ENCODE measurements at regions not wholly inside any gene's neighbourhood (a gene's known extent, or its start where the extent isn't known, plus 50 kb on each side); places are given as distances from the start of the nearest gene placed in this dataset.

DNA sequence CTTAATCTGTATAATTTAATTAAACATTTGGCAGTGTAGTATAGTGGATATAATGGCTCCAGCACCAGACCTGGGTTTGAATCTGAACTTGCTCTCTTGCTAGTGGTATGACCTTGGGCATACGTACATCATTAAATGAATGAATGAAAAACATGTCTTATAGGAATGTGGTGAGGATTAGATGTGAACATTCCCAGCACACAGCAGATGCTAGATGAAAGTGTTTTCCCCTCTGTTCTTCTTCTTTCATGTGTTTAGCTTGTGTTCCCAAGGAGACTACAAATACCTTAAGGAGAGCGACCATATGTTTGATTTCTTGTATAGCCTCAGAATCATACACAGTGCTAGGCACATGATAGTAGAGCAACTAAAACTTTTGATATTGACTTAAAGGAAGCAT is 56.5 kb downstream of the CT47B1 start:
- DNase-seq: no peak

DNA sequence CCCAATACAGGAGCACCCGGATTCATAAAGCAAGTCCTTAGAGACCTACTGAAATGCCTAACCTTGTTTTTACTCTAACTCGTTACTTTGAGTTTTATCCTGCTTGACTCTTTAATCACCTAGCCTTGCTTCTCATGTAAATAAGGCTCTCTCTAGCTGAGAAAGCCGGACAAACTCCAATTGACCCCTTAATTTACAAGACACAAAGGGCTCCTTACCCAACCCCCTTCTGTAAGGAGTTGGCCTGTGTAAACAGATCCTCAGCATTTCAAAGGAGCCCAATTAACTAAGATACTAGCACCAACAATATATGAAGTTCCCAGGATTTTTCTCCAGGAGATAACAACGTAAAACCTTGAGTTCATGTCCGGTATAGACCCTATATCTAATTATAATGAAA is 61.7 kb downstream of the CT47B1 start:
- no peak for DNase-seq

DNA sequence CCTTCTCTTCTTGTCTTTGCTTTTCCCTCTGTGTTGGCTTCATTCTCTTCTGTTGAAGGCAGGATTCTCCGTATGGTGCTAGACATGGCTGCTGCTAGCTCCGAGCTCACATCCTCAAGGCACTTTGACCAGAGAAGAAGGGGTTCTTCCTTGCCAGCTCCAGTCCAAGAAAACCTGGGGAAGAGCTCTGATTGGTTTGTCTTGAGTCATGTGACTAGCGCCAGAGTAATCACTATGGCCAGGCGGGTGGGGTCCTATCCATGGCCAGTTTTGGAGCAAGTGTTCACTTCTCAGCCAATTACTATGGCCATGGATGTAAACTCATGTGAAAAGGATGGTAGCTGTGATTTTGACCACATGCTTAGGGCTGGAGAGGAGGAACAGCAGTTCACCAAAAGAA is 74.2 kb downstream of the CT47B1 start:
- no peak for DNase-seq

DNA sequence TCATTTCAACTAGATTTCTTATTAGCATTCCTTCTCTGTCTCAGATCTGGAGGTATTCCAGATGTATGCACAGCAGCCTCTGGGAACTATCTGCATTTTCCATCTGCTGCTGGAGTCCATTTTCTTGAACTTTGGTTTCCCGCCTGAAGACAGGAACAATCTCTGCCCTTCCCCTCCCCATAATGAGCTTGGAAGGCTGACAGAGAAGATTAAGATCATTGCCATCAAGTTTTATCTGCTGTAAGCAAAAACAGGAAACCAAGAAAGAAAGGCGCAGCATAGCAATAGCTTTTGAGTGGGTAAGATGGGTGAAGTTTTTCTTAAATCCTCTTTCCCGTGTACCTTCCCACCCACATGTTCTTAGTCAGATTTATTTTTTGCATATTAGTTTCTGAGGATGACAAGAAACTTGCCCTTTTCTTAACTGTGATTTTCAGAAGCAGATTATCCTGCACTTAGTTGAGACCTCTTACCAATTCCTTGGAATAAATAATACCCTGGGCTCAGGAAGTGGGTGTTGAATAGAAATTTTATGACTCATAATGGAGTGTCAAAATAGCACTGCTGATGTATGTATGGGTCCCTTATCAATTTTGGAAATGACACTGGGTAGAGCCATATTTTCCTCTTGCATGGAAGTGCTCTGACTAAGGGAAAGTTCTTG is 78.3 kb downstream of the CT47B1 start:
- no peak for DNase-seq

DNA sequence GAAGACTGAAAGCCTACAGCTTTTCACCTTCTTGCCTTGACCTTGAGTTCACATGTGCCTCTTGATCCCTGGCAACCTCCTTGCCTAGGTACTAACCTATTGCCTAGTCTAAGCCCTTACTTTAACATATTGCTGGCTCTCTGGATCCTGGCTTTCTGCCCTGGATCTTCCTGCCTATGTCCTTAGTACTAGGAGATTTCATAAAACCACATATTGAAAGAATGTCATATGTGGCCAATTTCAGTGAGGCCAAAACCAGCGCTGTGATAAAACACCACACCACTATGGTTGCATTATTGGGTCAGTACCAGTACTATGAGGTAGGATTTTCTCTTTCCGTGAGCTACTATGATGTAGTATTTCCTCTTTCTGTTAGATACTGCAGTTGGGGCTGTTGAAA is 80.4 kb downstream of the CT47B1 start:
- no peak for DNase-seq

DNA sequence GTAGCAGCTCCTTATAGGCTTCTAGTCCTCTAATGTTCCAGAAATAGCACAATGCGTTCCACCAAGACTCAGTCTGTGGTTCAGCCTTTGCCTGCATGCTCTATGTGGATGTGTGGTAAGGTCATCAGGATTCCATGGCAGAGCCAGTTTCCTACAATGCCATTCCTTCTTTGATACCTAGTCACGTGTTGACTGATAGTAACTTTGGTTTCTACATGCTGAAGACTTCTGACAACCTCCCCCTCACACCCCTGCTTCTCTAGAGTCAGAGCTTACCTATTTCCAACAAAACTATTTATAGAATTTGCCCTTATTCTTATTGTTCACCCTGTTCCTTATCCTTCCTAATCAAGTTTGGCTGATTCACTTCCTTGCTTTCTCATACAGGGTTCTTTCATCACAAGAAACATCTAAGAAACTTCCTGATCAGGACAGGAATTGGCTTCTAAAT is 81.1 kb downstream of the CT47B1 start:
- DNase-seq: no peak

DNA sequence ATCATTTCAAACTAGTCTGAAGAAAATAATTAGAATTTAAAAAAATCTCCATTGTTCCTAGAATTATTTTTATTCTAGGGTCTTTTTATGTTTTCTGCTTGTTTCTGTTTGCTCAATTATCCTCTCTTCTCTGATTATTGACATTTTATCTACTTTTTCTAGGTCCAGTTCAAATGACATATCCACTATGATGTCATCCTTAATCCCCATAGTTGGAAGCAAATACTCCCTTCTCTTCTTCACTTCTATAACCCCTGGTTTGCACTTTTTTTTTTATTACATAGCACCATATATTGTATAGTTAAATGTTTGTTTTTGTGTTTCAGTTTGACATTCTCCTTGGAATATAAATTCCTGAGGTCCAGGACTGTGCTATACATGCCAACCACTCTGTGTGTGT is 82.6 kb downstream of the CT47B1 start:
- DNase-seq: no peak

DNA sequence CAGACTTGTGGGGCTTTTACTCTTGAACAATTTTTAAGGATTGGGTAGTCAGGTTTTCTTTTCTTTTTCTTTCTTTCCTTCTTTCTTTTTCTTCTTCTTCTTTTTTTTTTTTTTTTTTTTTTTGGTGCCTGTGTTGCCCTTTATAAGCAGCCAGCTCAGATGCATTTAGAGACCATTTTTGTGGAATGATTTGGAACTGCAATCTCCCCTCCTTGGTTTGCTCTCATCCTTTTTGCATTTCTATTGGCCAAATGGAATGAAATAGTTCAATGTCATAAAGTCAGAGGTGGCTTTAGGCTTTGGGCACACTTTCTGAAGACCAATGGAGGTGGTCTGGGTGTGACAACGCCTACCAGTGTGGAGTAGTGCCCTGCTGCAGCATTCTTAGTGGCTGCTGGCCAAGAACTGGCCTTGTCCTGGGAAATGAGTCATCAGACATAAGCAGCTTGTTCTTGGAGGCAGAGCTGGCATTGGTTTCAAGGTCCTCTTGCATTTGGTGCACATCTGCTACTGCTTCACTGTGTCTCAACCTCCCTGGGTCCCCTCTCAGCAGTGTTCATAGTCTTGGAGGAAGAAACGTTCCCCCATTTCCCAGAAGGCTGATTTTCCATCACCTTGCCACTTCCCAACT is 84.5 kb downstream of the CT47B1 start:
- DNase-seq: no peak

DNA sequence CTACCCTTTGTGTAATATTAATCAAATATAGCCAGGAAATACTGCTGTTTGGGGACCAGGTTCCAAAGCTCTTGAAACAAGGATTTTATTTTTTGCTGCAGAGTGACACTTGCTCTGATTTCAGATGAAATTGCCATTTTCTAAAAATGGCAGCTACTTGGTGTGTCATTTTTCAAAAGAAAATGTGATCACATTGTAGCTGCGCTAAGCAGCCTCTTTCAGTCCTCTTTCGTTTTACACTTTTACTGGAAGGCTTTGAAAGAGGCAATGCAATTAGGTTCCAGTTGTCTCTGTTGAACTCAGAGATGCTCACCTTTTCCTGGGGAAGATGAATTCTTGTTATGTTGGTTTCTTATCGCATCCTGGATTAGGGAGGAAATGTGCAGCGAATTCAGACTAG is 85.1 kb downstream of the CT47B1 start:
- no peak for DNase-seq

DNA sequence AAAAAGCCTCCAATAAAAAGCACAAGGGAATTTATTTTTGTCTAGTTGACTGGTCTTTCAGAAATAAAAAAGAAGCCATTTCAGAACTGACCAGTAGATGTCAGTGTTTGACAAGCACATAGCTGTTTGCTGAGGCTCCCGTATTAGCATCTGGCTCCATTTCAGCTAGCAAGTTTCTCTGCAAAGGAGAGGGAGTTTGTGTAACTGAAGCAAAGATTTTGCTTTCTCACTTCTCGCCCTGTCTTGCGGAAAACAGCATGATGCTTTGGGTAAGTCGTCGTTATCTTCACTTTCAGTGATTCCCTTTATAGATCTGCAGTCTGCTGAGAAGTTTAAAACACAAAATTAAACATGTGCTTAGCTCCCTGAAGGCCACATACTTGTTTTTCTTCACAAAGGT is 85.5 kb downstream of the CT47B1 start:
- peak; percentile 63 for DNase-seq

DNA sequence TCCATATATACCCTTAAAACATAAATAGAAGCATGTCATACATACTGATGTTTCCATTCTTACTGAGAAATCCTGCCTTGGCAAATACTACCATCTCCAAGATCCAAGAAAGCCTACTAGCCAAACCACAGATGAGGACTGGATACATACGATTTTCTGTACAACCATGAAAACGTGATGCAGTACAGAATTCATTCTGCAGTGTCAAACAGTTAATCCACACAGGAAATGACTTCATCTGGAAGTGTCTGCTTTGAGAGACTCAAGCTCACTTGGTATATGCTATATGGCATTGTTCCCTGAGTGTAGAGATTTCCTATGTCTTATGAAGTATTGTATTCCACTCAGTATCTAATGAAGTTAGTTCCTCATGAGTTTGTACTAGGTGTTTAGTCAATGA is 94.3 kb downstream of the CT47B1 start:
- no peak for DNase-seq

DNA sequence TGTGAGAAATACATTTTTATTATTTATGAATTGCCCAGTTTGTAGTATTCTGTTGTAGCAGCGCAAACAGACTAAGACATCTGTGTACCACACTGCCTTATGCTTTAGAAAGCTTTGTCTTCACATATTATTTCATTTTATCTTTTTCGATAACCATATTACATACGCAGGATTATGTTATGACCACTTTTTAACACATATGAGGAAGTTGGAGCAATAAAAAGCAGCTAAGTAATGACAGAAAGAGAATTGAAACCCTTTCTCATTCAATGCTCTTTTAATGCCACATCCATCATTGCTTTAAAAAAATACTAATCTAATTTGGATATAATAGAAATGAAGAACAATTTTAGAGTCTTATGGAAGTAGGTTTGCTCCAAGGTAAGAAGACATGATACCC is 99.7 kb downstream of the CT47B1 start:
- no peak for DNase-seq

DNA sequence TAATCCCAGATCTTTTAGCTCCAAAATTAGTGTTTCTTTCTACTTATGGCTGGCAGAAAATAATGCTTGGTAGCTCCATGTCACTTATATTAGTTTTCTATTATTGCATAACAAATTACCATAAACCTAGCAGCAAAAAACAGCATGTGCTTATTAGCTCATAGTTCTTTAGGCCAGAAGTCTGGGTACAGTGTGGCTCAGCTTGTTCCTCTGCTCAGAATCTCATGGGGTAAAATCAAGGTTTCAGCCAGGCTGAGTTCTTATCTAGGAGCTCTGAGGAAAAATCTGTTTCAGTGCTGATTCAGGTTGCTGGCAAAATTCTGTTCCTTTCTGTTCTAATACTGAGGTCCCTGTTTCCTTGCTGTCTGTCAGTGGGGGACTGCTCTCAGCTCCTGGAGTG is 101.1 kb downstream of the CT47B1 start:
- DNase-seq: no peak

DNA sequence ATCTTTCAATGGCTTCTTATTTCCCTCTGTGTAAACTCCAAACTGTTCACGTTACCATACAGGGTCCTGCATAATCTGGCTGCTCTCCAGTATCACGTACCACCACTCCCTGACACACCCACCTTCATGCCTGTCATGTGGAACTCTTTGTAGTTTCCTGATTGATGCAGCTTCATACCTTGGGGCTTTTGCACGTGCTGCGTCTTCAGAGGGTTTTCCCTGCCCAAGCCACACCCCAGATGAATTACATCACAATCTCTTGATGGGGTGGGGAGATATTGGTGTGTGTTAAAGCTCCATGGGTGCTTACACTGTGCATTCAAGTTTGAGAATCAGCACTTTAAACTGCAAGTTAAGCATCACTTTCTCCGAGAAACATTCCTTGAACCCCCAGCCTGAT is 101.9 kb downstream of the CT47B1 start:
- DNase-seq: no peak

DNA sequence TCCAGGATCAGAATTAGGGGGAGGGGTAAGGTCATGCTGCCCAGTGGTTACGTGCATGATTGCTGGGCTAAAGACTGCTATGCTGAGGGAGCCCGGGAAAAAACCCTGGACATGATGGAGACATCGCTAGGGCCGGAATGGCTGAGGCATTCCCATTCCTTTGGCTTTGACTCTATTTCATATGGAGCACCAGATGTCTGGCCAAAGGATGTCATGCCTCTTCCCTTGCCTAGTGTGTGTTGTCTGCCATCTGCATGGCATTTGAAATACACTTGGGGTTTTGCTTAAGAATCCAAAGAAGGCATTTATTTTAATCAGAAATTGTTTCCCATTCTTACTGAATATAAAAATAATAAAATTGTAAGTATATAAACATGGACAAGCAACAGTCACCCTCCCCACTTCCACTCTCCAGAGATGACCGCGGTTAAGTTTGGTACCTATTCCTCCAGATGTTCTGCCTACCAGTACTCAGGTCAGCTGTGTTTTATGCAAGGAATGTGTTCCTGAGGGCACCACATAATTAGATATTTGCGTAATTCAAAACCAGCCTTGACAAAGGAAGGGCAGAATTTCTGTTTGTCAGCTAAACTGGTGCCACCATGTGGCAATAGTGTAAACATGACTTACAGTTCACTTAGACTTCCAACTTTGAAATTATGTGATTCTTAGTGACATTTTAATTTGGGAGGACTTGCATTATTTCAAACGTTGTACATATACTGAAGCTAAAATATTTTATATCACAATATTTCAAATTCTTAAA is 105.9 kb downstream of the CT47B1 start:
- peak; percentile 16 for DNase-seq

DNA sequence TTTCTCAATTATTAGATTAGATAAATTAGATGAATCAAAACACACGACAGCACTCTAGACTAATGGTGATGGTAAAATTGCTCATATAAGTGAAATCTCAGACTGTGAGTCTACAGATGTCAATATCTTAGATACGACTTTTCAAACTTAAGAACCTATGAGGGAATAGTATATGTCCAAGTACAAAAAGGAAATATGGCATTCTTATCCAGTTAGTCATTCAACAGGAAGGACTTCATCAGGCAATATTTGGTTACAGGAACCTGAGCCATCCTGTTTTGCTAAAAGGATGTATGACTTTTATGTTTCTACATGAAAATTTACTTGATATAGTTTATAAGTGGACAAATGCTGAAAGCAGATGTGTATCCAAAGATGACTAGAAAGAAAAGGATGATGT is 107.0 kb downstream of the CT47B1 start:
- no peak for DNase-seq

DNA sequence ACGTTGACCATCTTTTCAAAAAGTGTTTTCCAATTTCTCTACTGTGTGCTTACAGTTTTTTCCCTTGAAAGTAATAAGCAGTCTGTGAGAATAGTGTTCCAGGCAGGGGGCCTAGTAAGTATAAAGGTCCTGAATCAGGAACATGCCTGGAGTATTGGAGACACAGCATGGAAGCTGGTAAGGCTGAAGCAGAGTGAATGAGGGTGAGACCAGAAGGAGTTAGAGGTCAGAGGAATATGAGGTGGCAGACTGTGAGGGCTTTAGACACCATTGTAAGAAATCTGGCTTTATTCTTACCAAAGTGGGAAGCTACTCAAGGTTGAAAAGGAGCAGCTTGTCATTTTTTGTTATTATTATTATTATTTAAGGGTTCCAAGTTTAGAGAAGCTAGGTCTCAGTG is 107.4 kb downstream of the CT47B1 start:
- no peak for DNase-seq

DNA sequence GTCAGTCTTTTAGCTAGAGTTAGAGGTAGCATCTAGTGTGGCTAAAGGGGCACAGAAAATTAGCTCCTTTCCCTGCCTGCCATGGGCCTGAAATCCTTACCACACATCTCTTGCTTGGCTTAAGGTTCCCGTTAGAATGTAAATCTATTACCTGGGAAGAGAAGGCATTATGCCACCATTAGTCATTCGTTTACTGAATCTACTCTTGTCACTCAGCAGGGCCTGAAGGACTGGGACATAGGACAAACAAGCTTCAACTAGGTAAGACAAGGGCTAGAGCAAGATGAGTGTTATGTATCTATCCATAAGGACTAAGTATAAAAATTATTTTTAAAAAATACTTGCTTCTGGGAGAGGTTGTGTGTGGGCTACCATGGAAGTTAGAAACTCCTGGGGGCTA is 112.4 kb downstream of the CT47B1 start:
- DNase-seq: no peak

DNA sequence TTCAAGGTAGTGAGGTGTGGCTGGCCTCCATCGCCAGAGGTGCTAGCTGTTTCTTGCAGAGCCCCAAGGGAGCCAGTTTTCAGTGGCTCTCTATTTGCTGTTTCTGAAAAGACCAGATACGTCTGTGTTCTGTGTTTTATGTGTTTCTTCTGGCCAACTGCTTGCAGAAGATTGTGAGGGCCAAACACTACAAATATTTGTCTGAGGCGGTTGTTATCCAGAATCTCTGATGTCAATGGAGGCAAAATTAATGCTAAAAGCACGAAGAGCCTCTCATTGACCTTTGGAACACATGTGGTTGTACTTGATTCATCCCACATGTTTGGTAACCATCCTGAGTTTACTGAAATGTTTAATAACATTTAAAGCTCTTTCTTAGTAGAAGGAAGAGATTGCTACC is 113.9 kb downstream of the CT47B1 start:
- DNase-seq: no peak

DNA sequence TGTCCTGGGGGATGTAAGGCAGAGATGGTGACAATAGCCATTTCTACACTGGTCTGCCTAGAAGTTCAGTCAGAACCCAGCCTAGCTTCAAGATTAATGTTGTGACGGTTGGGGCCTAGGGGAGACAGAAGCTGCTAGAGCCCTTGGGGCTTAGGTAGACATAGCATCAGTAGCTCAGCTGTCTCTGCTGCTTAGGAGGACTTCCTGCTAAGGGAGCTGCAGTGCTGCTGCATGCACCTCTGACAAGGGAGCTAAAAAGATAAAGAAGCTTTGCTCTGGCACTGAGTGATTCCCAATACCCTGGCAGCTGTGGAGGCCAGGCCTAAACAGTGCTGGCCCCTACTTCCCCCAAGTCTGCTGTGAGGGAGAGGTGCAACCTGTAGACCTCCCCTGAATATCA is 116.0 kb downstream of the CT47B1 start:
- no peak for DNase-seq

DNA sequence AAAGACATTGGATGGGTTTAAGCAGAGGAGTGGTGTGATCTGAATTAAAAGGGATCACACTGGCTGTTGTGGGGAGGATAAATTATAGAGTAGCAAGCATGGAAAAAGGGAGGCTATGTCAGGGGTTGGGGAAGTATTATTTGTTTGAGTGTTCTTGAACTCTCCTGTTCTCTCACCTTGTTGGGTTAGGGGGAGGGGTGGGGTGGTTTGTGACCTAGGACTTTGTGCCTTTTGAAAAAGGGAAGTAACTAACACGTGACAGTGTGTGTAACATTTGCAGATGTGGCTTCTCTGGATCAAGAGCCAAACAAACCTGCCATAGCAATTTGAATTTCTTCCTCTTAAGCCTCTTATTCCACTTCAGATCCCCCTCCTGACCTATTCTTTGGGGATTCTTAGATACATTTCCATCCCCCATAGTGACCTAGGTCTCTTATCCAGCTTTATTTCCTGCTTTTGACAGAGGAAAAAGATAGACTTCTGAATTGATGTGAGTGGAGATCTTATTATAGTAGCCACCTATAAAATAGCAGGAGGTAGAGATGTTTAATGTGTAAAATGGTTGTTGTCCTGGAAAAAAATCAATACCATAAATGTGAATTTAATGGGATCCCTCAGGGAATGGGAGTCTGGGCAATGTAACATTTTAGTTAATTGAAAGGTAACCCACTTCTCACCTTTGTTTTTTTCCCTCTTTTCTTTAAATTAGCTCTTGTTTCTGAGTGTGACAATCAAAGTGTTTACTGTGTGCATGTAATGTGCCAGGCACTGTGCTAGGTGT is 120.4 kb downstream of the CT47B1 start:
- DNase-seq: peak; percentile 10

DNA sequence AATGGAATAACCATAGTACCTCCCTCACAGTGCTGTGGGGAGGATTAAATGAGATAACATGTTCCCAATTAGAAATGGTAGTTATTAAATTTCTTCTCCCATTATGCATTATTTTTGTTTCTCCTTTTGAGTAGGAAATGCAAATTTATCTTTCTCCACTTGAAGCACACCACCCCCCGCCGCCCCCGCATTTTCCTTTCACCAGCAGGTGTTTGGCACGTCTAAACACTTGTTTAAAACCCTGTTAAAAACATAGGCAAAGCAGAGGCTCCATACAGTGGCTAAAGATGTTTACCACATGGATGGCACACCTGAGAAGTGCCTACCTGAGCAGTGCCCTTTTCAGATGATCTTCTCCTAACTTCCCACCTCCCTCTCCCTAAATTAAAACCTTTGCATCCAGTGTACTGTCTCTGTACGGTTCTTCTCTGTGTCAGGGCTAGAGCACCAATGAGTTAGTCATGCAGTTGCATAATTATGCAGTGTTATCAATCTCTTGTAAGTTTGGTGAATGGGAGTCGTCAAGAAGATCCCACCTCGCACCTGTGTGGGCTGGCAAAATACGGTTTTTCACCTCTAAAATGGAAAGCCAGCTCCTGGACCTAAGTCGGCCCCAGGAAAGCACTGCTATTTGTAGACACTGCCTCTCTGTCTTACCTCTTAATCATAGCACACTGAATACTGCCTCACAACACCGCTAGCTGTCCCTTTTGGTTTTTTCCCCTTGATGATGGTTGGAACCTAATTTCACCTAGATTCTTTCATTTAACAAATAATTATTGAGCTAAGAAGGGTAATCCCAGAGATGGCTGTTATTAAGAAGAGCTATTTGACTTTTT is 122.0 kb downstream of the CT47B1 start:
- DNase-seq: no peak
